HG03280 (cell line): ENCODE measurements at regions not wholly inside any gene's neighbourhood (a gene's known extent, or its start where the extent isn't known, plus 50 kb on each side); places are given as distances from the start of the nearest gene placed in this dataset.

ENCODE experiments used
- ATAC-seq: cut with Tn5 transposase; IDR thresholded peaks from one replicate; pipeline ENCODE4 v1.9.1; 2021; ENCODE audit warnings: mild to moderate bottlenecking, moderate library complexity; ENCODE audit not compliant: unreplicated experiment

DNA sequence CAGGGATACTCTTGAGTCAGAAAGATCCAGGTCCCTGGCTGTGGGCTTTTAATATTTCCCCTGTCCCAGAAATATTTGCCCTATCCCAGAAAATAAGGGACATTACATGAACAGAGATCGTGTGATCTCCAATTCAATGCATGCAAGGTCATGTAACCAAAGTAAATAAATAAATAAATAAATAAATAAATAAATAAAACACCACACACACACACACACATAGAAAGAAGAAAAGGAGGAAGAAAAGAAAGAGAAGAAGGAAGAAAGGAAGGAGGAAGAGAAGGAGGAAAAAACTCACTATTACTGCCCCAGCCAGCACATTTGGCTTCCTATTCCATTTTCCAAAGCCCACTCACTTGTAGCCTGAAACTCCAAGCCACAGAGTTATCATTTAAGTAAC, 117.9 kb upstream of the CFAP20DC start:
- ATAC-seq, result no peak

- ATAC-seq, result no peak
Measured at GRCh38 chr3:59163953-59164352, 114.1 kb upstream of the CFAP20DC start.

DNA sequence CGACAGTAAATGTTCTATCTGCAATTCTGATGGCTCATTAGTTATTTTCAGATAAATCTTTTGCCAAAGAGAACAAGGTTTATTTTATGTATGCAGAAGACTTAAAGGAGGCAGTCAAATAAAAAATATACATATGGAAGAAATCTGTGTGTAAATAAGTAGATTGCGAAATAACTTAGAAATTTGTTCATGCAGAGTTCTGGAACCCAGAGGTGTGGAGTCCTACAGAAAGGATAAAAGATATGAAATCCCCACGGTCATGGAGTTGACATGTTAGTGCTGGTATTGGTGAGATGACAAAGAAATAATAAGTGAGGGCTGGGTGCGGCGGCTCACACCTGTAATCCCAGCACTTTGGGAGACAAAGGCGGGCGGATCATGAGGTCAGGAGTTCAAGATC, 111.2 kb upstream of the CFAP20DC start:
- ATAC-seq, result no peak

- ATAC-seq, result no peak
Measured at GRCh38 chr3:59160133-59160746, 110.4 kb upstream of the CFAP20DC start.

- no peak for ATAC-seq
Measured at GRCh38 chr3:59153648-59154047, 103.8 kb upstream of the CFAP20DC start.

DNA sequence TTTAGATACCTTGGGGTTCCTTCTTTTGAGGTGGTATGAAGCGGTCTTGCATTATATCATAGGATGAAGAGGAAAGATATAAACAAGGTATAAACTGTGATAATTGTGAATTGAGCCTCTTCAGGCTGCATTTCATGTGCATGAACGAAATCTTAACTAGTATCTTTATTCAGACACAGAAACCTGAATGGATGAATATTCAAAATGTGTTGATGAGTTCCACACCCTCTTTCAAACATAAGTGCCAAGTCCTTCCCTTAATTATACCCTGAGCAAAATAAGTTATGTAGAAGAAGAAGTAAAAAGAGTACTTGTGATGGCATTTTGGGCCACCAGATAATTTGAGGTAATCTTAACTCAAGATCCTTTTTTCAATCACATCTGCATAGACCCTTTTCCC, 103.1 kb upstream of the CFAP20DC start:
- no peak for ATAC-seq

DNA sequence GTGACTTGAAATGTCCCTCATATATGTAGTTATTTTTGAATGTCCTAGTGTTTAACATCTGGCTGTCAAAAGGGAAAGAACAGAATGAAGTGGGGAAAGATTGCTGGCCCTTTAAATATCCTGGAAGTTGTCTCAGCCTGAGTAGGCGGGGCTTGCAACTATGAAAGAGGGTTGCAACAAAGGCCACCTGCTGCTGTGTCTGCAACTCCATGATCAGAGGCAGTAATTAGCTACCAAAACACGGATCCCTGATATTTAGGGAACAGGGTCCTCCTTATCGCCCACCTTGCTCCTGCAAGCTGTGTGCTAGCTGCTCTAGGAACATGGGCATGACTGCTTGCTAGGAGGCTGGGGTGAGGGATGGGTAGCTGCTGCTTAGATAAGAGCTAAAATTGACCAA, 100.2 kb upstream of the CFAP20DC start:
- ATAC-seq, result no peak

DNA sequence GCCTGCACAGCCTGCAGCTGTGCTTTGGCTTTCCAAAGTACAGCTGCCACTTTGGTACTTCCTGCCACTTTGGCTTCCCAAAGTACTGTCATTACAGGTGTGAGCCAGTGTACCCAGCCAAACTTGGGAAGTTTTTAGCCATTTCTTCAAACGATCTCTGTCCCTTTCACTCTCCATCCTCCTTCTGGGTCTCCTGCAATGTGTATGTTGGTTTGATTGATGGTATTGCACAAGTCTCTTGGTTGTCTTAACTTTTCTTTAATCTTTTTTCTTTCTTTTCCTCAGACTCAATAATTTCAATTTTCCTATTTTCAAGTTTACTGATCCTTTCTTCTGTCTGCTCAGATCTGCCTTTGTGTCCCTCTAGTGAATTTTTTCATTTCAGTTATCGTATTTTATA, 99.3 kb upstream of the CFAP20DC start:
- ATAC-seq, result no peak

- ATAC-seq, result no peak
Measured at GRCh38 chr3:59143447-59143846, 93.6 kb upstream of the CFAP20DC start.

- ATAC-seq, result no peak
Measured at GRCh38 chr3:59142556-59142955, 92.7 kb upstream of the CFAP20DC start.

DNA sequence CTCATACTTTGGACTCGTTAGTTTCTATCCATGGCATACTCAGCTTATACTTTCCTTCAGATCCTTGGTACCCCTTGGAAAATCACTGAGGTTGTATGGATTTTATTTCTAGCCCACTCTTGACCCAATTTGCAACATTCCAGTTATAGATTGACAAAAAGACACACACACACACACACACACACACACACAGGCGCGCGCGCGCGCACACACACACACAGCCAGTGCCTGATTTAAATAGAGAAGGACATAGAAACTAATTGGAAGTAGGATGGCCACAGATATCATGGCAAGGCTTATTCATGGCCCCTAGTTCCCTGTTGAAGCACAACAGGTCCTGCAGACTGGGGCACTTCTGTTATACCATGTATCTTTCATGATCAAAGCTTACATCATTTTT, 89.1 kb upstream of the CFAP20DC start:
- no peak for ATAC-seq

GRCh38 chr3:59137415-59137814, 87.6 kb upstream of the CFAP20DC start:
- no peak for ATAC-seq

GRCh38 chr3:59136081-59136480, 86.3 kb upstream of the CFAP20DC start:
- ATAC-seq, result no peak

- no peak for ATAC-seq
Measured at GRCh38 chr3:59135096-59135495, 85.3 kb upstream of the CFAP20DC start.

- no peak for ATAC-seq
Measured at GRCh38 chr3:59133311-59133710, 83.5 kb upstream of the CFAP20DC start.

- ATAC-seq, result no peak
Measured at GRCh38 chr3:59131016-59131766, 81.4 kb upstream of the CFAP20DC start.

DNA sequence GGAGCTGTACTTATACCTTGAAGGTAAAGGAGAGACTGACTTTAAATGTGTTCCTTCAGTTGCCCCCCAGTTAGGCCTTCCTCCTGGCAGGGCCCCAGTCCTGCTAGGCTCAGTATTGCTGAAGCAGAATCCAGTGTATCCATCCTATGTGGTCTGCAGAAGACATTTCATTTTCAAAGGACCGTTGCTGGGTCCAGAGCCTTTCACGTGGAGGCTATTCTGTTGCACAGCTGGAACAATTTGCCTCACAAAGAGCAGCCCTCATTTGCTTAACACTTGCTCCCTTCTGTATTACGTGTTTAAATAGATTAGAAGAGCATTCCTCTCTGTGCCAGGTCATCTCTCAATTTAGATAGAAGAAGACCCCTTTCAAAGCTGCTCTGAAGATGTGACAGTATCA, 78.9 kb upstream of the CFAP20DC start:
- no peak for ATAC-seq

GRCh38 chr3:59127071-59127470, 77.2 kb upstream of the CFAP20DC start:
- ATAC-seq, result no peak

DNA sequence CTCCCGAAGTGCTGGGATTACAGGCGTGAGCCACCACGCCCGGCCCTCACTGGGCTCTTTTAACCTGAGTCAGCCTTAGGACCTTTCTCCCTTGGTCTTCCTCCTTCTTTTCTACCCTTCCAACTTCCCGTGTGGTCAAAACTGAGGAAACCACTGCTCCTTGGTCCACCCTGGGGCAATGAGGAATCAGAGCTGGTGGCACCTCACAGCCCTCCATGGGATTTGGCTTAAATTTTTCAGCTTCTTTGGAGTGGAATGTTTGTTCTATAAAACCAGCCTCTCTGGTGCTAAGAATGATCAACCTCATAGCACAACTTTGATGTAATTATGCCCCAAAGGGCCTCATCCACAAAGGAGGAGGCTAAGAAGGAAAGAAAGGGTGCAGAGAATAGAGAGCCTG, 76.6 kb upstream of the CFAP20DC start:
- ATAC-seq, result no peak

DNA sequence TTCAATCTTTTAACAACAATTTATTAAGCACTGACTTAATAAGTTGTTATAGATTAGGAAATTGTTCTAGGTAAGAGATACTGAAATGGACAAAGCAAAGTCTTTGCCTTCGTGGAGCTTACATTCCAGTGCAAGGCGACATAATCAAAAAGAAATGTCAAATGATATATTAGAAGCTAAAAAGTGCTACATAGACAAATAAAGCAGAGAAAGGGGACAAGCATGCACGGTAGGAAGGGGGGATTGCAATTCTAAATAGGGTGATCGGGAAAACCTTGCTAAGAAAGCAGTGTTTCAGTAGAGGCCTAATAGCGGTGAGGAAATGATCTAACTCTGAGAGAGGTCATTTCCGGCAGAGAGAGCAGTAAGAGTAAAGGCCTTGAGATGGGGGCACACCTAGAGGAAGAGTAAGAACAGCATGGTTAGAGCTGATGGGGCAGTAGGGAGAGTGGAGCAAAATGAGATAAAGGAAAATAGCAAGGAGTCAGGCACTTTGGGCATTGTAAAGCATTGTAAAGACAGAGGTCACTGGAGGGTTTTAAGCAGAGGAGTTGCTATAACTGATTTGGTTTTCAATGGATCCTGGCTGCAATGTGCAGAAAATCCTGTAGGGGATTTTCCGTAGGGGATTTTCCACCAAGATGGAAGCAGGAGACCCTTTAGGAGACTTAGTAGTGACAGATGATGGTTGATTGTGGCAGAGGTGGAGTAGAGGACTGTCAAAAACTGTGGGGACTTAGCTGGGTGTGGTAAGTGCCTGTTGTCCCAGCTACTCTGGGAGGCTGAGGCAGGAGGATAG, 71.7 kb upstream of the CFAP20DC start:
- no peak for ATAC-seq

- no peak for ATAC-seq
Measured at GRCh38 chr3:59118928-59119327, 69.1 kb upstream of the CFAP20DC start.

GRCh38 chr3:59117396-59117795, 67.6 kb upstream of the CFAP20DC start:
- ATAC-seq, result no peak
